Mucosa of rectum (tissue), 2 donors: ENCODE measurements at regions not wholly inside any gene's neighbourhood (a gene's known extent, or its start where the extent isn't known, plus 50 kb on each side); places are given as distances from the start of the nearest gene placed in this dataset.

ENCODE experiments used
- H3K27ac ChIP-seq, 2 donors: one replicate each; pipeline ENCODE4 v1.7.0; 2013; ENCODE audit warnings: inconsistent platforms in 2 of 2, low read depth in 2 of 2, low read length in 2 of 2
- H3K27me3 ChIP-seq, 2 donors: one replicate each; pipeline ENCODE4 v1.7.0; 2013; ENCODE audit warnings: low read length in 2 of 2; ENCODE audit not compliant: control insufficient read depth in 2 of 2, insufficient read depth in 2 of 2
- H3K36me3 ChIP-seq, 2 donors: one replicate each; pipeline ENCODE4 v1.7.0; 2013; ENCODE audit warnings: low read length in 2 of 2; ENCODE audit not compliant: control insufficient read depth in 2 of 2, insufficient read depth in 2 of 2
- H3K4me1 ChIP-seq, 2 donors: one replicate each; pipeline ENCODE4 v1.7.0; 2013; ENCODE audit warnings: low read length in 2 of 2, mild to moderate bottlenecking in 1 of 2; ENCODE audit not compliant: control insufficient read depth in 2 of 2, insufficient read depth in 2 of 2
- H3K4me3 ChIP-seq, 2 donors: one replicate each; pipeline ENCODE4 v1.7.0; 2013; ENCODE audit warnings: low read length in 2 of 2
- H3K9ac ChIP-seq, 2 donors: one replicate each; pipeline ENCODE4 v1.7.0; 2013; ENCODE audit warnings: low read length in 2 of 2, low read depth in 1 of 2, mild to moderate bottlenecking in 1 of 2
- H3K9me3 ChIP-seq, 2 donors: one replicate each; pipeline ENCODE4 v1.7.0; 2013; ENCODE audit warnings: low read length in 2 of 2; ENCODE audit not compliant: control insufficient read depth in 2 of 2
- donor health status: healthy.
- donor health status: Normal muscosa, but diverticular disease.

DNA sequence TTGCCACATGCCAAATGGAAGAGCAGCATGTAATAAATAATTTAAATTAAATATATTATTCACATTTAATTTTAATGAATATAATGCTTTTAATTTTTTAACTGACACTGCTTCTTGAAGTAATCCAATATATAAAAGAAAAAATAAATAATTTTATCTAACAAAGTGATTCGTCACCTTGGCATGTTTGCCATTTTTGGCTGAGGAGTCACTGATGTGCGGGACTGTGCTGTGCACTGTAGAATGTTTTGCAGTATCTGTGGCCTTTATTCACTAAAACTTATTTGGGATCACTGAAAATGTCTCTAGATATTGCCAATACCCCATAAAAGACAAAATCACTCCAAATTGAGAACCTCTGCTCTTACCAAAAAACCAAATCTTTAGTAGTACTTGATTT is 807.8 kb downstream of the BRINP3 start:
- no peaks in the 10 kb centered on the region for H3K27me3 ChIP-seq
- H3K36me3 ChIP-seq, result no peaks in the 10 kb centered on the region
- no peaks in the 10 kb centered on the region for H3K9me3 ChIP-seq
- no peak overlapping the region for H3K9ac ChIP-seq
- no peak overlapping the region for H3K4me3 ChIP-seq
- H3K4me1 ChIP-seq, result no peaks in the 10 kb centered on the region
- no peak overlapping the region for H3K27ac ChIP-seq

DNA sequence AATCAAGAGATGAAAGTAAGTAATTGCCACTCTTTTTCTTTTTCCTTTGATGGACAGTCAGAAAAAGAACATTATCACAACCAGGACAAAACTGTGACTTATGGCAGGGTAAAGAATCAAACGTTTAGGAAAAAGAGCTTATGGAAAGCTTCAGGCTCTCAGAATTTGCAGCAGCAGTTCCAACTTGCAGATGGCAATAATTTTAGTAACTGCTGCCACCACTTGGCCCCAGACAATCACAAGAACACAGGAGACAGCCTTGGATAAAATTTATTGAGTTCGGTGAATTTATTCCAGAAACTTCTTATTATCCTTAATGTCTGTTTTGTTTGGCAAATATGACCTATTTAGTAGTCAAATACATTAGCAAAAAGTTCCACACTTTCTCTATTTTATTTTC is 804.4 kb downstream of the BRINP3 start:
- H3K27ac ChIP-seq, result no peak overlapping the region
- no peaks in the 10 kb centered on the region for H3K9me3 ChIP-seq
- H3K9ac ChIP-seq, result no peak overlapping the region
- no peaks in the 10 kb centered on the region for H3K27me3 ChIP-seq
- no peaks in the 10 kb centered on the region for H3K36me3 ChIP-seq
- H3K4me3 ChIP-seq, result no peak overlapping the region
- no peaks in the 10 kb centered on the region for H3K4me1 ChIP-seq

DNA sequence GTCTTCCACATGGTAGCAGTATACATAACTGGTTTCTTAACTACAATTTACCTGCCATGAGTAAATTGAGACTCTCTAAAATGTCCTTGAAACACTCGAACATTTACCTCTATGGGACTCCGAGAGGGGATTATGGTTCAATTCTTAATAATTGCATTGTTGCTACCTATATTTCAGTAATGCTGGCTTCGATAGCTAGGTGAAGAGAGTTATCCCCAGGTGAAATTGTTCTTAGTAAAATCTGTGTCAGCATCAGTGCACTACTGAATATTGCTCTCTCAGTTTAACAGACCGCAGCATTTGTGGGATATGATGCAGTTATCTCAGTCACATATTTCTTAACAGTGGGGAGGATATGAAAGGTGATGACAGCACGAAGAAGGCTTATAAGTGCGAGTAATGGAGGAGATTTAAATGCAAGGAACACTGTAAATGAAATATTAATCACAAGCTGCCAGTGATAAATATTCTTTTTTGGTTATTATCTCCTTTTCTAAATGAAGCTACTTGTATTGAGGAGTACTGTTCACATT is 801.9 kb downstream of the BRINP3 start:
- H3K27ac ChIP-seq, result no peak overlapping the region
- no peak overlapping the region for H3K4me3 ChIP-seq
- no peak overlapping the region for H3K9ac ChIP-seq
- no peaks in the 10 kb centered on the region for H3K36me3 ChIP-seq
- no peaks in the 10 kb centered on the region for H3K4me1 ChIP-seq
- no peaks in the 10 kb centered on the region for H3K27me3 ChIP-seq
- H3K9me3 ChIP-seq, result no peaks in the 10 kb centered on the region

DNA sequence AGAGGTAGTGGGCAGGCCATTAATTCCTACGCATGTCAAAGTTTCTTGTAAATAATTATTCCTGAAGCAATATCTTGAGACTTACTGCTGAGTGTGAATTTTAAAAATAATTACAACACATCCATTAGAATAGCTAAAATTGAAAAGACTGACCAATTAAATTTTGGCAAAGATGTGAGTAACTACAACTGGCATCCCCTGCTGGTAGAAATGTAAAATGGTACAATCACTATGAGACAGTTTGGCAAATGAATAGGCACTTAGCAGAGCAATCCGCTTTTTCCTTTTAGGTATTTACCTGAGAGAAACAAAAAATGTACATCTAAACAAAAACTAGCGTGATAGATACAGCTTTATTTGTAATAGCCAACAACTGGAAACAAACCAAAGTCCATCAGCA is 798.9 kb downstream of the BRINP3 start:
- H3K36me3 ChIP-seq, result no peaks in the 10 kb centered on the region
- H3K27ac ChIP-seq, result no peak overlapping the region
- no peaks in the 10 kb centered on the region for H3K27me3 ChIP-seq
- H3K4me1 ChIP-seq, result no peaks in the 10 kb centered on the region
- H3K9ac ChIP-seq, result no peak overlapping the region
- H3K4me3 ChIP-seq, result no peak overlapping the region
- no peaks in the 10 kb centered on the region for H3K9me3 ChIP-seq

DNA sequence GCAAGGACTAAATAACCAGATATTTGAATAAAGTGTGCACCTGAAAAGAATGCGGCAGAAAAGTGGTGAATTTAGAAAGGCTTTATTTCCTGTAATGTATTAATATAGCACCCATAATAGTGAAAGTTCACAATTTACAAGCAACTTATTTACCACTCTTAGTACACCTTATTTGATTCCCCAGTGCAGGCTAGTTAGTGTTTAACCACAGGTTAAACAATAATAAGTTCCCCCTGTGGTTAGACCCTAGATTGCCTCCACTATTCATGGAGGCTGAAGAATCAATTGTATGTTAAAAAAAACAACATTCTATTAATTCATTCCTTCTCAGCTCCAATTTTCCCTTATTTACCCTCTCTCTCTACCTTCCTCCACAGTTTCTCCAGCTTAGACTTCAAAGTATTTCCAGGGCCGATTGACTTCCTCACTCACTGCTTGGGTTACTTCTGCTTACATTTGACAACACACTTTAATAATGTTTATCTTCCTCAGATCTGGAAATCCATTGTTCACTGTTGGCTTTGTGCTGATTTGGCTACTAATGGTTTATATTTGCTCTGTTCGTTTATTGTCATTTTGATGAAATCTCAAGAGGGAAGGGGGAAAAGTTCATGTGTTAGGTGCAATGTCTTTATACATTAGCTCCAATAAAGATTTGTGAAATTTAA is 796.3 kb downstream of the BRINP3 start:
- H3K9ac ChIP-seq, result no peak overlapping the region
- H3K4me3 ChIP-seq, result no peak overlapping the region
- H3K36me3 ChIP-seq, result no peaks in the 10 kb centered on the region
- no peak overlapping the region for H3K27ac ChIP-seq
- no peaks in the 10 kb centered on the region for H3K4me1 ChIP-seq
- no peaks in the 10 kb centered on the region for H3K27me3 ChIP-seq
- H3K9me3 ChIP-seq, result no peaks in the 10 kb centered on the region

DNA sequence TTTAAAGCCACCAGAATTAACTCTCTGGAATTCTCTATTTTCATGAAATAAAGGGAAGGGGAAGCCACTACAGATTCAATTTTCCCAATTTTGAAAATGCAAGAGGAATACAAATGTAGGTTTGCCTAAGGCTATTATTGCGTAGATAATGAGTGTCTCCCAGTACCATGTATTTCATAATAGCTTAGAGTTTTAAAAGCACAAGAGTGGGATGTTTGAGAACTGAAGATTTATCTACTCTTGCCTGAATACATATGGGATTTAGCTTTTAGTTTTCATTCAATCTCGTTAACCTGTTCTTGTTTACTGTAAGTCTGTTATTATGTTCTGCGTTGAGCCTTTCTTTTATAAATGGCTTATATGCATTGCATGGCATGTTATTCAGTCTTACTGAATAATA is 795.1 kb downstream of the BRINP3 start:
- Histone ChIP-seq H3K36me3 (no peaks in the 10 kb centered on the region), H3K4me1 (no peaks in the 10 kb centered on the region), H3K4me3 (no peak overlapping the region), H3K9me3 (no peaks in the 10 kb centered on the region), H3K9ac (no peak overlapping the region), H3K27me3 (no peaks in the 10 kb centered on the region), H3K27ac (no peak overlapping the region)

DNA sequence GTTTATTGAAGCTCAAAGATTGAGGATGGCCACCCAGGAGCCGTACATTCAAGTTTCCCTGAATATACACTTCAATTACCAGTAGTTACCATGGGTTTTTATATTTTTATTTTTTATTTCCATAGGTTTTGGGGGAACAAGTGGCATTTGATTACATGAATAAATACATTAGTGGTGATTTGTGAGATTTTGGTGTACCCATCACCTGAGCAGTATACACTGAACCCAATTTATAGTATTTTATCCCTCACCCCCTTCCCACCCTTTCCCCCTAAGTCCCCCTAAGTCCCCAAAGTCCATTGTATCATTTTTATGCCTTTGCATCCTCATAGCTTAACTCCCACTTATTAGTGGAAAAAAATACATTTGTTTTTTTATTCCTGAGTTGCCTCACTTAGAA is 791.4 kb downstream of the BRINP3 start:
- Histone ChIP-seq H3K4me3 (no peak overlapping the region), H3K9me3 (no peaks in the 10 kb centered on the region), H3K36me3 (no peaks in the 10 kb centered on the region), H3K4me1 (no peaks in the 10 kb centered on the region), H3K27me3 (no peaks in the 10 kb centered on the region), H3K9ac (no peak overlapping the region), H3K27ac (no peak overlapping the region)

DNA sequence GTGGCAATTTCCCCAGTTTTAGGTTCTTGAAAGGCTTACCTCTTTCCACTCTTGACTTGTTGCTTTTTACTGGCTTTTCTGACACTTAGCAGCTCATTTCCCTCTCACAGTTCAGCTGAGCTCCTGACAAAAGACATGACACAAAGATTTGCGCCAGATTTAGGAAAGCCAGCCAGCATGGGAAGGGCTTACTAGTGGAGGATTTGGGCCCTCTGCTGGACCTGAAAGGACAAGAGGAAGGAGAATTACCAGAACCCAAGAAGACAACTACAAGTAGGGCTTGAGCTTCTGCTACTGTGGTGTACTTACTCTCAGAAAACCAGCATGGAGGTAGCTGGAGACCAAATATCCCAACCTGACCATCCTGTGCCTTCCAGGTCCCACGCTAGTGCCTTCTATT is 784.5 kb downstream of the BRINP3 start:
- no peaks in the 10 kb centered on the region for H3K4me1 ChIP-seq
- no peak overlapping the region for H3K4me3 ChIP-seq
- H3K9me3 ChIP-seq, result no peaks in the 10 kb centered on the region
- H3K27ac ChIP-seq, result no peak overlapping the region
- no peak overlapping the region for H3K9ac ChIP-seq
- H3K36me3 ChIP-seq, result no peaks in the 10 kb centered on the region
- no peaks in the 10 kb centered on the region for H3K27me3 ChIP-seq

DNA sequence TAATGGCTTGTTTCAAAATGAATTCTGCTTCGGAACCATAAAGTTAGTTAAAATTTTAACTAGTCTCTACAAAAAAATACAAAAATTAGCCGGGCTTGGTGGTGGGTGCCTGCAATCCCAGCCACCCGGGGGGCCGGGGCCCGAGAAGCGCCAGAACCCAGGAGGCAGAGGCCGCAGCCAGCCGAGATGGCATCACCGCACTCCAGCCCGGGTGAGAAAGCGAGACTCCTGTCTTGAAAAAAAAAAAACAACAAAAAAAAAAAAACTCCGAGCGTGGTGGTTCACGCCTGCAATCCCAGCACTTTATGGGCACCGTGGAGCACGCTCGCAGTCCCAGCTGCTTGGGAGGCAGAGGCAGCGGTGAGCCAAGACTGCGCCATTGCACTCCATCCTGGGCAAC is 781.4 kb downstream of the BRINP3 start:
- H3K36me3 ChIP-seq, result no peaks in the 10 kb centered on the region
- H3K9me3 ChIP-seq, result no peaks in the 10 kb centered on the region
- H3K27me3 ChIP-seq, result no peaks in the 10 kb centered on the region
- no peak overlapping the region for H3K27ac ChIP-seq
- no peak overlapping the region for H3K4me3 ChIP-seq
- H3K4me1 ChIP-seq, result no peaks in the 10 kb centered on the region
- no peak overlapping the region for H3K9ac ChIP-seq

DNA sequence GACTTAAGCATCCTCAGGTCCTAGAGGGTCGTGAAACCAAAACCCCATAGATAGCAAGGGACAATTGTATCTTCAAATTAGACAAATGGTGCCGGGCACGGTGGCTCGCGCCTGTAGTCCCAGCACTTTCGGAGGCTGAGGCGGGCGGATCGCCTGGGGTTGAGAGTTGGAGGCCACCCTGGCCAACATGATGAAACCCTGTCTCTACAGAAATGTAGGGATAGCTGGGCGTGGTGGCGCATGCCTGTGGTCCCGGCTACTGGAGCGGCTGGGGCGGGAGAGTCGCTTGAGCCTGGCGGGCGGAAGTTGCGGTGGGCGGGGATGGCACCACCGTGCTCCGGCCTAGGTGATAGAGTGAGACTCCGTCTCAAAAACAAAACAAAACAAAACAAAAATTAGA is 780.6 kb downstream of the BRINP3 start:
- Histone ChIP-seq H3K4me3 (no peak overlapping the region), H3K4me1 (no peaks in the 10 kb centered on the region), H3K27ac (no peak overlapping the region), H3K9ac (no peak overlapping the region), H3K36me3 (no peaks in the 10 kb centered on the region), H3K27me3 (no peaks in the 10 kb centered on the region), H3K9me3 (no peaks in the 10 kb centered on the region)

DNA sequence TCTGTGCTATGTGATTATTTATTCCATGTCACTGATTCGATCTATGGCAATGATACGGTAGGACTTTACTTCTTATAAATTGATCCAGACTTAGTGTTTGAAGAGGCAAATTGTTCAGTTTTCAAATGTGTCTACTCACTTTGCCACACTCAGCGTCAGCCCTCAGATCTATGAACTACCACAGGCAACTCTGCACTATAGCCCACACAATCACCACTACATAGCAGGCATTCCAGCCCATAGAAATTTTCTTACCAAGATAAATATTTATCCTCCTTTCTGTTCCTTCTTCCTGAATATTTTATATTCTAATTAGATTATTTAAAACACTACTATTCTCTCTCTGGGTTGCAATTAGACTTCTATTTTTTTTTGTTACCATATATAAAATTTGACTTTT is 776.1 kb downstream of the BRINP3 start:
- Histone ChIP-seq H3K9me3 (no peaks in the 10 kb centered on the region), H3K4me3 (no peak overlapping the region), H3K27me3 (no peaks in the 10 kb centered on the region), H3K4me1 (no peaks in the 10 kb centered on the region), H3K27ac (no peak overlapping the region), H3K9ac (no peak overlapping the region), H3K36me3 (no peaks in the 10 kb centered on the region)
